NCI-H2029 (cell line): ENCODE measurements at regions not wholly inside any gene's neighbourhood (a gene's known extent, or its start where the extent isn't known, plus 50 kb on each side); places are given as distances from the start of the nearest gene placed in this dataset.

Source experiments
- DNase-seq: peaks from one replicate; lab custom pipeline; 2025; lab: John Stamatoyannopoulos, UW

- DNase-seq = no peak
These were observed 1080.6 kb upstream of the B3GALT2 start for GRCh38 chr1:194267021-194267420.

GRCh38 chr1:194256010-194256409 lies 1069.6 kb upstream of the B3GALT2 start:
- no peak for DNase-seq

GRCh38 chr1:194252199-194252598 lies 1065.8 kb upstream of the B3GALT2 start:
- no peak for DNase-seq

GRCh38 chr1:194241215-194241614 lies 1054.8 kb upstream of the B3GALT2 start:
- DNase-seq = no peak

GRCh38 chr1:194233069-194233468 lies 1046.7 kb upstream of the B3GALT2 start:
- no peak for DNase-seq

- DNase-seq = no peak
These were observed 1044.1 kb upstream of the B3GALT2 start for GRCh38 chr1:194230351-194231144.

GRCh38 chr1:194228427-194228826 lies 1042.0 kb upstream of the B3GALT2 start:
- no peak for DNase-seq

- no peak for DNase-seq
These were observed 1040.7 kb upstream of the B3GALT2 start for GRCh38 chr1:194227161-194227560.

GRCh38 chr1:194225821-194226220 lies 1039.4 kb upstream of the B3GALT2 start:
- no peak for DNase-seq

- no peak for DNase-seq
These were observed 1037.2 kb upstream of the B3GALT2 start for GRCh38 chr1:194223596-194223995.

GRCh38 chr1:194215448-194215847 lies 1029.0 kb upstream of the B3GALT2 start:
- DNase-seq = no peak

GRCh38 chr1:194214735-194215134 lies 1028.3 kb upstream of the B3GALT2 start:
- no peak for DNase-seq

GRCh38 chr1:194209920-194210319 lies 1023.5 kb upstream of the B3GALT2 start:
- no peak for DNase-seq

- no peak for DNase-seq
These were observed 1022.3 kb upstream of the B3GALT2 start for GRCh38 chr1:194208674-194209073.

GRCh38 chr1:194196562-194196961 lies 1010.1 kb upstream of the B3GALT2 start:
- no peak for DNase-seq

GRCh38 chr1:194194724-194195123 lies 1008.3 kb upstream of the B3GALT2 start:
- DNase-seq = no peak

GRCh38 chr1:194184974-194185373 lies 998.6 kb upstream of the B3GALT2 start:
- DNase-seq = no peak

GRCh38 chr1:194184425-194184824 lies 998.0 kb upstream of the B3GALT2 start:
- no peak for DNase-seq

- no peak for DNase-seq
These were observed 995.4 kb upstream of the B3GALT2 start for GRCh38 chr1:194181845-194182244.

GRCh38 chr1:194176212-194176611 lies 989.8 kb upstream of the B3GALT2 start:
- no peak for DNase-seq

GRCh38 chr1:194175251-194175650 lies 988.8 kb upstream of the B3GALT2 start:
- DNase-seq = no peak

- no peak for DNase-seq
These were observed 988.1 kb upstream of the B3GALT2 start for GRCh38 chr1:194174528-194174927.

- no peak for DNase-seq
These were observed 985.2 kb upstream of the B3GALT2 start for GRCh38 chr1:194171596-194171995.

GRCh38 chr1:194167956-194168640 lies 981.7 kb upstream of the B3GALT2 start:
- DNase-seq = no peak
